ENCODE measurements at regions not wholly inside any gene's neighbourhood (a gene's known extent, or its start where the extent isn't known, plus 50 kb on each side); places are given as distances from the start of the nearest gene placed in this dataset.
"Not testable (repeated sequence)": the region's sequence is repeated elsewhere in the genome, so short reads cannot be mapped to it uniquely, and the experiment has no call there.

GRCh38 chr4:123684937-123685336, 288.3 kb downstream of the SPRY1 start:
- CTCF ChIA-PET; H3K4me1 Mint-ChIP-seq; H3K36me3 Mint-ChIP-seq (ENCODE audit: low read depth); H3K27me3 Mint-ChIP-seq; POLR2A ChIA-PET; DNase-seq; H3K4me3 Mint-ChIP-seq; H3K27ac Mint-ChIP-seq: not testable (repeated sequence)
- peaks cover 12% of the 10 kb centered on the region for H3K9me3 Mint-ChIP-seq

DNA sequence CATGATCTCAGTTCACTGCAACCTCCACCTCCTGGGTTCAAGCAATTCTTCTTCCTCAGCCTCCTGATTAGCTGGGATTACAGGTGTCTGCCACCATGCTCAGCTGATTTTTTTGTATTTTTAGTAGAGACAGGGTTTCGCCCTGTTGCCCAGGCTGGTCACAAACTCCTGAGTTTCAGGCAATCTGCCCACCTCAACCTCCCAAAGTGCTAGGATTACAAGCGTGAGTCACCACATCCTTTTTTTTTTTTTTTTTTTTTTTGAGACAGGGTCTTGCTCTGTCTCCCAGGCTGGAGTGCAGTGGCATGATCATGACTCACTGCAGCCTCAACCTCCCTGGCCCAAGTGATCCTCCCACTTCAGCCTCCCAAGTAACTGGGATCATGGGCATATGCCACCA, 298.9 kb downstream of the SPRY1 start:
- H3K4me3 Mint-ChIP-seq; POLR2A ChIA-PET; H3K9me3 Mint-ChIP-seq; H3K4me1 Mint-ChIP-seq; DNase-seq; H3K27me3 Mint-ChIP-seq; H3K36me3 Mint-ChIP-seq (ENCODE audit: low read depth); H3K27ac Mint-ChIP-seq: not testable (repeated sequence)
- CTCF ChIA-PET = interaction anchor here (0.9 kb wide), 1 partner anchor 25 kb away, joined by 4 read pairs; no protein-coding TSS in a partner anchor

DNA sequence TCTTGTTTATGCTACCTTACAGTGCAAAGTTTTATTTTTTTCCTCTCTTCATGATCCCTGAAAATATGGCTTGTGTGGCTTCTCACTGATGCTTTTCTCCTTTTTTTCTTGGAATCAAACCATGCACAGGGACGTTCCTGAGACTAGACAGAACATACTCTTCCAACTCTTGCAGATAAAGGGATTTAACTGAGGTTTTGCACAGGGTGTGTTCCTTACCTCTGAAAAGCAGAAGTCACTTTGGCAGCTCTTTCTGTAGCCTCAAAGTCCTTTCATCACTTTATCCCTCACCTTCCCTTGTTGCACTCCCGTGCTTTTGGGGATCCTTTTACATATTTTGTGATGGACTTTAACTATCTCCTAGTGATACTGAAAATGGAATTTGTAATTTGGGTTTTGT, 300.1 kb downstream of the SPRY1 start:
- Mint-ChIP-seq H3K36me3 (ENCODE audit: low read depth) (no peaks in the 10 kb centered on the region), H3K4me3 (no peak overlapping the region), H3K9me3 (no peaks in the 10 kb centered on the region), H3K27me3 (no peaks in the 10 kb centered on the region), H3K27ac (no peak overlapping the region), H3K4me1 (no peaks in the 10 kb centered on the region)
- ChIA-PET CTCF (no interaction called here), POLR2A (no interaction called here)
- DNase-seq = no peak

- Mint-ChIP-seq H3K27ac (no peak overlapping the region), H3K36me3 (ENCODE audit: low read depth) (no peaks in the 10 kb centered on the region), H3K4me1 (no peaks in the 10 kb centered on the region), H3K4me3 (no peak overlapping the region), H3K27me3 (no peaks in the 10 kb centered on the region), H3K9me3 (no peaks in the 10 kb centered on the region)
- no peak for DNase-seq
- CTCF ChIA-PET = no interaction called here
- POLR2A ChIA-PET = no interaction called here
Measured at GRCh38 chr4:123698556-123698955, 302.0 kb downstream of the SPRY1 start.

DNA sequence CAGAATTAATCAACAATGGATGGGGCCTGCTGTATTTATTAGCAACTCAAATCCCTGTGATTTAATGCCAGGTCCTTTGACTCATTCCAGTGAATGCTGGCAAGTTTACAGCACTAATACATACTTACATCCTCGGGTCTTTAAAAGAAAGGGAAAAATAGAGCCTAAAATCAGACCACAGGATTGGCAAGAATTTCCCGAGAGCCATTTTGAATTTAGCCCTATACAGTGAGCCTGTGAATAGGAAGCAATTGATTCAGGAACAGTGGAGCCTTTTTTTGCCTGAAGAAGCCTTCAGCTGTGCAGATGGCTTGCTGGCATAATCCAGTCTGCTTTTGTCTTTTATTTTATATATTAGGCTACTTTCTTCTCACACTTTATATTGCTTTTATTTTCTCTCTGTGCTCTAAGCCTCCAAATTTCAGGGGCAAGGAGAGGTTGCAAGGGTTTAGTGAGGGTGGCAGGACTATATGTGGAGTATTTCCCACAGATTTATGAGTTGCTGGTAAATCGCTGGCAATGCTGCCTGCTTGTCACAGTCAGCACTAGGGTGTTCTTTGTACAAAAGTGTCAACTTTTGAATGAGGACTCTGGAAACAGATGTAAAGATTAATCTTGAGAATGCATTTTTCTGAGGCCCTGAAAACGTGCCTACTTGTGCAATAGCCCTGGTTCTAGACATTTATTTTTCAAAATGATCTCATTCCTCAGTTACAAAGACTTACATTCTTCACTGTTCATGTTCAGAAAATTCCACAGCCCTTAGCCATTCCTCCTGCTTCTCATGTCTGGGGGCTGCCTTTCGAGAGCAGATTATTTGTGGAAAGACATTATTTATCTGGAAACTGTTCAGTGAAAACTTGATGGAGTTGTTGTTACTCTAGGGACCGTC, 303.5 kb downstream of the SPRY1 start:
- ChIA-PET POLR2A (no interaction called here), CTCF (no interaction called here)
- Mint-ChIP-seq H3K27ac (no peak overlapping the region), H3K4me3 (no peak overlapping the region), H3K9me3 (no peaks in the 10 kb centered on the region), H3K36me3 (ENCODE audit: low read depth) (no peaks in the 10 kb centered on the region), H3K4me1 (no peaks in the 10 kb centered on the region), H3K27me3 (no peaks in the 10 kb centered on the region)
- no peak for DNase-seq

DNA sequence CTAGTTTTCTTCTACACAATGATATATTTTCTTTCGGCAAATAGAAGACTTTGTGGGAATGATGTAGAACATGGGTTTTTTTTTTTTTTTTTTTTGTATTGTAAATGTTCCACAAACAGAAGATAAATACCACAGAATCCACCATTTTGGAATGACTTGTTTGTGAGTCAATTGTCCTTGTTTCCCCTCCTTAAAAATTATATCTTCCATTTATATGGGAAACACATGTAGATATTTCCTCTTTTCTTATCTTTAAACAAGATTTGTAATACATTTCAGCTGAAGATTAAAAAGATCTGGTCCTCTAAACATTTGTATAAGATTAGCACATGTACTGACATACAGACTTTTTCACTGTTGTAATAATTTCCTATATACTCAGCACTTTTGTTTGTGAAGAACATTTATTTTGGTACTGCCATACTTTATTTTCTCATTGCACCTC, 304.6 kb downstream of the SPRY1 start:
- no peak overlapping the region for H3K27ac Mint-ChIP-seq
- CTCF ChIA-PET = no interaction called here
- no peak for DNase-seq
- POLR2A ChIA-PET = no interaction called here
- no peaks in the 10 kb centered on the region for H3K27me3 Mint-ChIP-seq
- H3K4me3 Mint-ChIP-seq = no peak overlapping the region
- no peaks in the 10 kb centered on the region for H3K9me3 Mint-ChIP-seq
- H3K4me1 Mint-ChIP-seq = no peaks in the 10 kb centered on the region
- no peaks in the 10 kb centered on the region for H3K36me3 Mint-ChIP-seq (ENCODE audit: low read depth)

GRCh38 chr4:123705419-123705818, 308.8 kb downstream of the SPRY1 start:
- H3K27ac Mint-ChIP-seq = no peak overlapping the region
- ChIA-PET POLR2A (interaction anchor here (0.6 kb wide), 1 partner anchor 8 kb away, joined by 3 read pairs; no protein-coding TSS in a partner anchor), CTCF (no interaction called here)
- no peaks in the 10 kb centered on the region for H3K4me1 Mint-ChIP-seq
- no peak overlapping the region for H3K4me3 Mint-ChIP-seq
- no peaks in the 10 kb centered on the region for H3K36me3 Mint-ChIP-seq (ENCODE audit: low read depth)
- DNase-seq = no peak
- peaks cover 5% of the 10 kb centered on the region for H3K9me3 Mint-ChIP-seq
- H3K27me3 Mint-ChIP-seq = no peaks in the 10 kb centered on the region

GRCh38 chr4:123706973-123707372, 310.4 kb downstream of the SPRY1 start:
- POLR2A ChIA-PET = no interaction called here

GRCh38 chr4:123708902-123709301, 312.3 kb downstream of the SPRY1 start:
- CTCF ChIA-PET = no interaction called here
- H3K27me3 Mint-ChIP-seq = no peaks in the 10 kb centered on the region
- POLR2A ChIA-PET = no interaction called here
- no peak overlapping the region for H3K4me3 Mint-ChIP-seq
- peaks cover 5% of the 10 kb centered on the region for H3K9me3 Mint-ChIP-seq
- no peaks in the 10 kb centered on the region for H3K4me1 Mint-ChIP-seq
- H3K36me3 Mint-ChIP-seq (ENCODE audit: low read depth) = no peaks in the 10 kb centered on the region
- no peak for DNase-seq
- no peak overlapping the region for H3K27ac Mint-ChIP-seq

More at GRCh38 chr4:123706973-123707372, 310.4 kb downstream of the SPRY1 start:
- Mint-ChIP-seq H3K9me3 (peaks cover 5% of the 10 kb centered on the region), H3K36me3 (ENCODE audit: low read depth) (no peaks in the 10 kb centered on the region), H3K27ac (no peak overlapping the region), H3K4me3 (no peak overlapping the region), H3K27me3 (no peaks in the 10 kb centered on the region), H3K4me1 (no peaks in the 10 kb centered on the region)
- DNase-seq = no peak
- CTCF ChIA-PET = no interaction called here

GRCh38 chr4:123709336-123709735, 312.7 kb downstream of the SPRY1 start:
- Mint-ChIP-seq H3K4me1 (no peaks in the 10 kb centered on the region), H3K36me3 (ENCODE audit: low read depth) (no peaks in the 10 kb centered on the region), H3K4me3 (no peak overlapping the region), H3K9me3 (peaks cover 5% of the 10 kb centered on the region), H3K27ac (no peak overlapping the region), H3K27me3 (no peaks in the 10 kb centered on the region)
- CTCF ChIA-PET = no interaction called here
- DNase-seq = no peak
- POLR2A ChIA-PET = no interaction called here

GRCh38 chr4:123731035-123731434, 334.4 kb downstream of the SPRY1 start:
- Mint-ChIP-seq H3K4me3 (no peak overlapping the region), H3K27me3 (peaks cover 2% of the 10 kb centered on the region), H3K4me1 (no peaks in the 10 kb centered on the region), H3K27ac (no peak overlapping the region), H3K9me3 (no peaks in the 10 kb centered on the region), H3K36me3 (ENCODE audit: low read depth) (no peaks in the 10 kb centered on the region)
- ChIA-PET POLR2A (no interaction called here), CTCF (no interaction called here)
- DNase-seq = no peak

- Mint-ChIP-seq H3K4me1 (no peaks in the 10 kb centered on the region), H3K36me3 (ENCODE audit: low read depth) (no peaks in the 10 kb centered on the region), H3K27ac (no peak overlapping the region), H3K9me3 (no peaks in the 10 kb centered on the region), H3K27me3 (peaks cover 2% of the 10 kb centered on the region), H3K4me3 (no peak overlapping the region)
- DNase-seq = no peak
- POLR2A ChIA-PET = no interaction called here
- CTCF ChIA-PET = no interaction called here
Measured at GRCh38 chr4:123737156-123737555, 340.6 kb downstream of the SPRY1 start.

DNA sequence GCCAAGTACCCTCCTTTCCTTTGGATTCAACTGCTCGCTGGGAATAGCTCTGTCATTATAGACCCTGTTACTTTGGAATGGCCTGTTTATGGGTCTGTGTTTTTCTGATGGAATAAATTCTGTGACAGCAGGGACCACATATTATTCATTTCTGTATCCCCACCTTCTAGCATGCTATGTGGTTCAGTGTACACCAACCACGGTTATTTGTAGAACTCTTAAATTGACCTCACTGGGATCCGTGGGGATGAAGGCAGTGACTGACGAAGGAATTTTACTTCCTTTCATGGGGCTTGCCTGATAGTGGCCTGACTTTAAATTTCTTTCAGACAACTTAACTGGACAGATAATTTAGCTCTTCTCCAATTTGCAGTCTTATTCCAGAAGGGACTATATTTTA, 343.2 kb downstream of the SPRY1 start:
- CTCF ChIA-PET = no interaction called here

DNA sequence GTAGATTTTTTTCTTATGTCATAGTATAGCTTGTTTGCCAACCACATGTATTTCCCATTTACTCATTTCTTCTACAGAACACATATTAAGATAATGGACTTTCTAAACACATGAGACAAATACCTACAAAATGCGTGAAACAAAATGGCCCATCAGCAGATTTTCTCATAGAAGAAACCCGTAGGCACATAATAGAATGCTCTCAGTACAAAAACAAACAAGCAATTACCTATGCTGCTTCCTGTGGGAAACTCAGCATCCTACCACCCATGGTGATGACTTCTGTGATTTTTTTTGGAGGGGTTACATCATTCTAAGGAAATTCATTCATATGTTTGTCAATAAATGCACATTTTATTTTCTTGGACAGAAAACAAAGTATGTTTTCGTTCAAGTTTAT, 343.6 kb downstream of the SPRY1 start:
- ChIA-PET CTCF (no interaction called here), POLR2A (no interaction called here)
- H3K27ac Mint-ChIP-seq = no peak overlapping the region
- H3K9me3 Mint-ChIP-seq = no peaks in the 10 kb centered on the region
- DNase-seq = no peak
- H3K4me3 Mint-ChIP-seq = no peak overlapping the region
- H3K27me3 Mint-ChIP-seq = peaks cover 5% of the 10 kb centered on the region
- no peaks in the 10 kb centered on the region for H3K4me1 Mint-ChIP-seq
- no peaks in the 10 kb centered on the region for H3K36me3 Mint-ChIP-seq (ENCODE audit: low read depth)

More for the DNA sequence above, 343.2 kb downstream of the SPRY1 start:
- Mint-ChIP-seq H3K27ac (no peak overlapping the region), H3K4me3 (no peak overlapping the region), H3K27me3 (peaks cover 3% of the 10 kb centered on the region), H3K4me1 (no peaks in the 10 kb centered on the region), H3K36me3 (ENCODE audit: low read depth) (no peaks in the 10 kb centered on the region), H3K9me3 (no peaks in the 10 kb centered on the region)
- POLR2A ChIA-PET = no interaction called here
- DNase-seq = no peak
